GM13977 (cell line): ENCODE measurements at regions not wholly inside any gene's neighbourhood (a gene's known extent, or its start where the extent isn't known, plus 50 kb on each side); places are given as distances from the start of the nearest gene placed in this dataset.

Experiments used
- DNase-seq: peaks from one replicate; pipeline ENCODE4 v3.0.0; 2012; ENCODE audit warnings: low spot score
- in situ Hi-C: fragments of 300-500 bp; cut with MboI; formaldehyde crosslinking; loops from one replicate; pipeline ENCODE4 v1.12.0; 2022; ENCODE audit warnings: low sequenced_read_pairs, low pct_unique_long_range_greater_than_20kb, mixed read lengths, inconsistent platforms; ENCODE audit not compliant: unreplicated experiment
- TF ChIP-seq, protein P1 (sequence below): IDR thresholded peaks from 2 replicates; pipeline ENCODE4 v1.5.1; 2012; ENCODE audit warnings: mild to moderate bottlenecking, control low read depth; ENCODE audit not compliant: insufficient read depth; ENCODE audit errors: extremely low read depth, missing control alignments

- in situ Hi-C loops, result no loop called here
- no peak for DNase-seq
- TF ChIP-seq, protein P1, sequence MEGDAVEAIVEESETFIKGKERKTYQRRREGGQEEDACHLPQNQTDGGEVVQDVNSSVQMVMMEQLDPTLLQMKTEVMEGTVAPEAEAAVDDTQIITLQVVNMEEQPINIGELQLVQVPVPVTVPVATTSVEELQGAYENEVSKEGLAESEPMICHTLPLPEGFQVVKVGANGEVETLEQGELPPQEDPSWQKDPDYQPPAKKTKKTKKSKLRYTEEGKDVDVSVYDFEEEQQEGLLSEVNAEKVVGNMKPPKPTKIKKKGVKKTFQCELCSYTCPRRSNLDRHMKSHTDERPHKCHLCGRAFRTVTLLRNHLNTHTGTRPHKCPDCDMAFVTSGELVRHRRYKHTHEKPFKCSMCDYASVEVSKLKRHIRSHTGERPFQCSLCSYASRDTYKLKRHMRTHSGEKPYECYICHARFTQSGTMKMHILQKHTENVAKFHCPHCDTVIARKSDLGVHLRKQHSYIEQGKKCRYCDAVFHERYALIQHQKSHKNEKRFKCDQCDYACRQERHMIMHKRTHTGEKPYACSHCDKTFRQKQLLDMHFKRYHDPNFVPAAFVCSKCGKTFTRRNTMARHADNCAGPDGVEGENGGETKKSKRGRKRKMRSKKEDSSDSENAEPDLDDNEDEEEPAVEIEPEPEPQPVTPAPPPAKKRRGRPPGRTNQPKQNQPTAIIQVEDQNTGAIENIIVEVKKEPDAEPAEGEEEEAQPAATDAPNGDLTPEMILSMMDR, result no peak
Measured at GRCh38 chr22:47293368-47294221, 531.1 kb downstream of the TBC1D22A start.

DNA sequence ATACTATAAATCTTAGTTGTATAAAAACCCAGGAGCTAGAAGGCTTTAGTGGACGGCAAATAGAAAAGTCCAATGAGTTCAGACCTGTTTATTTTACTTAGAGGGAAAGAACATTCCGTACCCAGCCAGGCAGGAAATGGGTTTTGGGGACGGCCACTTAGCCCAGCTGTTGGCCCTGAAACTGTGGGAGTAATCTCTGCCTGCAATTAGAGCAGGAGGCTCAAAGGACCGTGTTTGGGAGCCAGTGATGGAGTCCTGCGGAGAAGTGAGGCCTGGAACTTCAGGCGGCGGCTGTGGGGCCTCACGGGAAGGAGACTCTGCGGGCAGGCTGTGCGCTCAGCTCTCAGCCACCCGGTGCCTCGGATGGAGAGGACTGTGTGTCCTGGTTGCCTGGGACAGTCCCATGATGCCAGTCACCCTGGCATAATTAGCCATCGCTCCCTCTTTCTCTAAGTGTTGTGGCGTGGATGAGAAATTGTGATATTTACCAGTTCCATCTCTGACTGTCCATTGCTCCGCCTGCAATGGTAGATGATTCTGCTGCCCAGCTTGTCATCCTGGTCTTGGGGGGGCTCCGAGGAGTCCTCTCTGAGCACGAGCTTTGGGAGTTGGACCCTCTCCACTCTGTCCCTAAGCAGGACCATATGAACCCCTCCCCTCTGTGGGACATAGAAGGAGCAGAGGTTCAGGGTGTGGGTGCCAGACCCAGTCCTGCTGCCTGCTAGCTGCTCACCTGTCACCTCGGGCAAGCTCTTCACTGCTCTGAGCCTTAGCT is 530.3 kb downstream of the TBC1D22A start:
- in situ Hi-C loops, result no loop called here
- TF ChIP-seq, protein P1, result no peak
- no peak for DNase-seq

GRCh38 chr22:47291565-47292495 is 529.4 kb downstream of the TBC1D22A start:
- in situ Hi-C loops, result no loop called here
- no peak for DNase-seq
- TF ChIP-seq, protein P1, result no peak

DNA sequence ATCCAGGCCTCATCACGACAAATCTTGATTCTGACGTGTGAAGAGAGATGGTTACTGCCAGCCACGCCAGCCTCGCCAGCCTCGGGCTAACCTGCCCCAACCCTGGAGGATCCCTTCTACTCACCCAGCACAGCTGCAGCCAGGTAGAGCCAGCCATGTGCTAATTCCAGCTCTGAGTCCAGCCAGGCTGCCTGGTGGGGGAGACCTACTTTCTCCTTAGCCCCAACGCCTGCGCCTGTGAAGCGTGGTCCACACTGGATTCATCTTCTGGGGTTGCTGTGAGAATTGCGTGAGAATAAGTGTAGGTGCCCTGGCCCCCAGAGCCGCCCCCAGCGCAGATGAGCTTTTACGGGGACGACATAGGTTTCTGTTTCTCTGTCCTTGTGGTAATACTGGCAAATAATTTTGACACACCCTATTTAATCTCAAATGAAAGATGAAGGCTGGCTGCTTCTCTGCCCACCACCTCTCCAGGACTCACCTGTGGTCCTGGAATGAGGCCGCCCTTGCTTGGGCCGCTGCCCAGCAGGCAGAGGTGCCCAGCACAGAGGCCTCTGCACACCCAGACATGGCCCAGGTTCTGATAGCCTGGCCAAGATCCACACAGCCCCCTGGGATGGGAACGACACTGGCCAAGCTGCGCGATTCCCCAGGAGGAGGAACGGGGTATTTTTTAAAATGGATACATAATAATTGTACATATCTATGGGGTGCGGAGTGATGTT is 528.4 kb downstream of the TBC1D22A start:
- TF ChIP-seq, protein P1, result no peak
- in situ Hi-C loops, result no loop called here
- DNase-seq, result no peak

DNA sequence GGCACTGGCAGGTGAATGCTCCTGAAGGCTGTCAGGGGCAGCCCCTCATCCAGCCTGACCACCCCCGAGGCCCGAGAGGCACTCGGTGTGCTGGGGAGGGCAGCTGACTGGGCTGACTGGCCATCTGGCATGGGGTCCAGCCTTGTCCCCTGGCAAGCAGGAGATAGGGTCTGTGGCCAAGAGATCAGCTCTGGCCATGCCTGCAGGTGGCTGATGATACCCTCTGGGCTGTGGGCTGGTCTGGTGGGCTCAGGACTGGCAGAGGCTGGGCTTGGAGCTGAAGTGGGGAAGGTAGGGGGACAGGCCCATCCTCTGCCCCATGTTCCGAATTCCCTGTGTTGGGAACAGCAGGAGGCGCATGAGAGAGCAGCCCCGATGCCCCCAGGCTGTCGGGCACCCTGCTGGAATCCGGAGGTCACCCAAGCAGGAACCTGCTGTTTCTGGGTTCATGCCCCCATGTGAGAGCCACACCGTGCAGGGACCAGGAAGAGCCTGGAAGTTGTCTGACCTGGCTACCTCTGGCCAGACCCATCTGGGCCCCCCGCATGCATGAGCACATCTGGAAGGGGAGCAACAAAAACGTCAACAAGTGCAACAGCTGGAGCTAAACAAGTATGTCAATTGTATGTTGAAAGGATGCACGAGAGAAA is 527.0 kb downstream of the TBC1D22A start:
- DNase-seq, result no peak
- TF ChIP-seq, protein P1, result no peak
- in situ Hi-C loops, result no loop called here
